ENCODE measurements at regions not wholly inside any gene's neighbourhood (a gene's known extent, or its start where the extent isn't known, plus 50 kb on each side); places are given as distances from the start of the nearest gene placed in this dataset.

DNA sequence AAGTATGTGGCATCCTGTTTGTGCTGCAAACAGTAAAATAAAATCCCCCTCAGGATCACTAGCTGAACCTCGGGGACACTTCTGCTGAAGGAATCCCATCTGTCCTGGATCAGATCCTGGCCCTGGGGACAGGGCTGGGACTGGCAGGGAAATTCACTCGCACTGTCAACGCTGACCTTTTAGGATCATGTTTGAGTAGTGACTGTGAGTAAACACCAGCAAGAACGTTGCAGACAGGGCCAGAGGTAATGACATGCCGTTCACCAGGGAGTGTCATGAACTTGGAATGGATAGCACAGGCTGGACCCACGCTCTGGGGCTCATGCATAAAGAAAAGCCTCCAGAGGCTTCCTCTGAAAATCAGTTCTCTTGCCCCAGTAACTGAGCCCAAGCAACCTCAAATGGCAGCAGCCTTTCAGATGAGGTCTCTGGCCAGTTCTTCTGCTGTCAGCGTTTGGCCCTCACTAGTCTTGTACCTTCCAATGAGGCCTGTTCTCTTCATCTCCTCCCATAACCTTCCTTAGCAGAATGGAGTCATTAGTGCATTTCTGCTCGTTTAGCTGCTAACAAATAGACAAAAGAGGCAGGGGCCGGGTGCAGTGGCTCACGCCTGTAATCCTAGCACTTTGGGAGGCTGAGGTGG lies 51.0 kb upstream of the BARX2 start:
- peak; percentile 3 for DNase-seq (ENCODE audit: low read depth)

DNA sequence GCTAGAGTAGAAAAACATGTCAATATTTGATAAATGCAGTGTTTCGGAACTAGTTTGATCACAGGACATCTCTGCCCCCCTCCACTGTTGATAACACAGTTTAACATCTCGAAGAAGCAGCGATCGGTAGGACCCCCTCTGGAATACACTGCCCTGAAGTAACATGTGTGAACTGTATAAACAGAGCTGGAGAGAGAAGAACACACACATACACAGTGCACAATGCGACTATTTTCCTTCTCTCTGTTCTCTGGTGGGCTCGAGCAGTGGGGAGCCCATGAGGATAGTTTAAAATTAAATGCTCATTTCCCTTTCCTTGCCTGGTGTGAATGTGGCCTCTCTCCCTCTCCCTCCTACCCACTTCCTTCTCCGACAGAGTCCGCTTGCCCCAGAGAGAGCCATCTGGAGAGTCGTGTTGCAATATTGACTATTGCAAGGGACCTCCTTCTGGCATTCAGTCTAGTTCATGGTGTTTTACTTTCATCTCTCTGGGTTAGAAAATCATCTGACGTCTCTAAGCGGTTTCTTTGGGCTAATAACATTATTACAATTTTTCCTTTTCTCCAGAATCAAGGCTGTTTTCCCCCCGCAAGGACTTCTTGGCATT lies 51.6 kb upstream of the BARX2 start:
- no peak for DNase-seq (ENCODE audit: low read depth)

DNA sequence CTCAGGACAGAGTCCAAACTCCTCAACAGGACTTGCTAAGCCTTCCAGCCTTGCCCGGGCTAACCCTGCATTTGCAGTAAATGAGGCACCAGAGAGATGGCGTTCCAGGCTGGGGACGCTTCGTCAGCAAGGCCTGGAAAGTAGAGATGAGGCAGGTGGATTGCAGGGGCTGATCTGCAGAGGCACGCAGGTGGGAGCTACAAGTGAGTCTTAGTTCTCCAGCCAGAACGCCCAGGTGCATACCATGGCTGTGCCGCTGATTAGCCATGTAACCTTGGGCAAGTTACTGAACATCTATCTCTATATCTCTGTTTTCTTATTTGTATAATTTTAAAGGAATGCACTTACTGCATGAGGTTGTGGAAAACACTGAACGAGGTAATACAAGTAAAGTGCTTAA lies 52.7 kb upstream of the BARX2 start:
- DNase-seq (ENCODE audit: low read depth): no peak

DNA sequence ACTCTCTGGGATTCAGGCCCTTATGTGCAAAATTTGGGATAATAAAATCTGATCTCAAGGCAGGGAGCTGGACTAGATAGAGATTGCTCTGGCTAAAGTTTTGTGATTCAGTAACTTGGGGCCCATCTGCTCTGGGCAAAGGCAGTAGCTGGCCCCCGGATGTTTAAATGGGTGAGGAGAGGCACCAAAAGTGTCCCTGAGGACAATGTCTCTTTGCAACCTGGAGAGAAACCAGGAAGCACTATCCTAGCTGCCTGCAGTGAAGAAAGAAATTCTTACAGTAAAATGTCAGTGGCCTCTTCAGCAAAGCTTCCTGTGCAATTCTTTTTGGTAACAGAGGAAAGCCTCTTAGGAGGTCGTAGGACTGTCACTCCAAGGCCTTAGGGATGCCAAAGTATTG lies 54.6 kb upstream of the BARX2 start:
- no peak for DNase-seq (ENCODE audit: low read depth)

DNA sequence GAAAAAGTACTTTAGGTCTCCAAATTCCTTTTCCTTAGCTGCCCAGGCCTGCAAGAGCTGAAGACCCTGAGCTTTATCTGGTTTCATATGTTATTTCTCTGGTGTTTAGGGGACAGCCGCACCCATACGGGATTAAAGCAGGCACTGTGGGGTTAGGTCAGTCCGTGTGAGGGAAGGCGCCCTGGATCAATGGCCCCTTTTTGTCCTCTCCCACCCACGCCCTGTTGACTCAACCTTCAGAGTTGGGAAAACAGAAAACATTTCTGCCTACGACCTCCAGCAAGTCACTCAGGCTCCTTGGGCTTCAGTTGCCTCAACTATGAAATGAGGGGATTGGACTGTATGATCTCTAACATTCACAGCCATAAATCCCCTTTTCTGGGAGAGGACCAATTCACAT lies 55.2 kb upstream of the BARX2 start:
- DNase-seq (ENCODE audit: low read depth): peak; percentile 17

DNA sequence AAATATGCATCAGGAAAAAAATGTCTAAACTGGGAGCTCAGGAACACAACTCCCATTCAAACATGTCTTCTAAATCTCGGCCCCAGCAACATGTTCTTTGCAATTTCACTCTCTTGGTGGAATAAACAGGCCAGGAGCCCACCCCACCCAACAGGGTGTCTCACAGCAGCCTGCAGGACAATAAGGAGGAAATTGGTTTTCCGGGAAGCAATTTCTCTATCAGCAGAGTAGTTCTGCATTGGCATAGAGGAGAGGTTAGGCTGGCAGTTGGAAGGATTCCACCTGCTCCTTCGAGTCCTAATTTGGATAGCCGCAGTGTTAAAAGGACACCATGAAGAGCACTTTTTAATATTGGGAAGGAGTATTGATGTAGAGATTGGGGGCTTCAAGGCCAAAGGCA lies 55.9 kb upstream of the BARX2 start:
- no peak for DNase-seq (ENCODE audit: low read depth)

DNA sequence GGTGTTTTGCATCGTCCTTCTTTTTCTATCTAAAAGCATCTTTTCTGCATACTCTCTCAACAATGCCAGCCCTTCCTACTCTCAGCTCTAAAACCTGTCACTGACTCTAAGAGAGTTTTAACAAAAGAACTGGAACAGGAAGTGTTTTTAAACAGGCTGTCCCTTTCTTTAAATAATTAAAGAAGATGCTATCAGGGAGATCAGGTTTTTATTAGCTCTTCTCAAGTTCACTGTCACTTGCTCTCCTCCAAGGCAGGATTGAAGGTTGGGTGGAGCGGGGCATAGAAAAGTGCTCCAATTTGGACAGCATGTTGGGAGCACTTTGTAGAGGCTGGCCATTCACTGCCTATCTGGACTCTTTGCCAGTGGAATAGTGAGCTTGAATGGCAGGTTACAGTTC lies 56.4 kb upstream of the BARX2 start:
- DNase-seq (ENCODE audit: low read depth): no peak

DNA sequence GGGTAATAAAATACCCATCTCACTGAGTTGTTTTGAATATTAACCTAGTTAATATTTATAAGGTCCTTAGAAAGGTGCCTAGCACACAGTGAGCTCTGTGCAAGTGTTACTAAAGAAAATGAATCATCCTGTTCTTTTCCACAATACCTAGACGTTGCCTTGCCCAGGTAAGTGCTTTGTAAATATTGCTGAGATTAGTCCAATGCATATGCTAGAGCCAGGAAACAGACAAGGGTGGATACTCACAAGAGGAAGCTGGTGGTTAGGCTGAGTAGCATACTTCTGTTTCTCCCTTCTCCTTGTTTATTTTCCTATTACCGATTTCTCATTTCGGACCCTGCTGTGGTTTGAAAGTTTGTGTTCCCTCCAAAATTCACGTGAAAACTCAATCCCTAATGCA lies 58.1 kb upstream of the BARX2 start:
- DNase-seq (ENCODE audit: low read depth): no peak

DNA sequence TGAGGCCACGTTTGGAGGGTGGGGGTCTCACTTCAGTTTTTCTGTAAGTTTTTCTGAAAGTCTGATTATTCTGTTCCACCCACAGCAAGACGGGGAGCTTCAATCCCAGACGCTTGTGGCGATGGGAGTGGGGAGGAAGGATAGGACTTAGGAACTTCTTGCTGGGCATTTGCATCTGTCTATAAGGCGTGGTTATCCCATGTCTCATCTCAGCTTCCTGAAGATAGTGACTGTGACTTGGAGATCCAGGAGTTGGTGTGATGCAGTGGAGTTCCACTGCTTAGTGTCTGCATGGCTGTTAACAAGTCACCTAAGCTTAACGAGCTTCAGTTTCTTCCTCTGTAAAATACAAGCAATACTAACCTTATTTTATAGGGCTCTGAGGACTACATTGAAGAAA lies 58.9 kb upstream of the BARX2 start:
- no peak for DNase-seq (ENCODE audit: low read depth)

DNA sequence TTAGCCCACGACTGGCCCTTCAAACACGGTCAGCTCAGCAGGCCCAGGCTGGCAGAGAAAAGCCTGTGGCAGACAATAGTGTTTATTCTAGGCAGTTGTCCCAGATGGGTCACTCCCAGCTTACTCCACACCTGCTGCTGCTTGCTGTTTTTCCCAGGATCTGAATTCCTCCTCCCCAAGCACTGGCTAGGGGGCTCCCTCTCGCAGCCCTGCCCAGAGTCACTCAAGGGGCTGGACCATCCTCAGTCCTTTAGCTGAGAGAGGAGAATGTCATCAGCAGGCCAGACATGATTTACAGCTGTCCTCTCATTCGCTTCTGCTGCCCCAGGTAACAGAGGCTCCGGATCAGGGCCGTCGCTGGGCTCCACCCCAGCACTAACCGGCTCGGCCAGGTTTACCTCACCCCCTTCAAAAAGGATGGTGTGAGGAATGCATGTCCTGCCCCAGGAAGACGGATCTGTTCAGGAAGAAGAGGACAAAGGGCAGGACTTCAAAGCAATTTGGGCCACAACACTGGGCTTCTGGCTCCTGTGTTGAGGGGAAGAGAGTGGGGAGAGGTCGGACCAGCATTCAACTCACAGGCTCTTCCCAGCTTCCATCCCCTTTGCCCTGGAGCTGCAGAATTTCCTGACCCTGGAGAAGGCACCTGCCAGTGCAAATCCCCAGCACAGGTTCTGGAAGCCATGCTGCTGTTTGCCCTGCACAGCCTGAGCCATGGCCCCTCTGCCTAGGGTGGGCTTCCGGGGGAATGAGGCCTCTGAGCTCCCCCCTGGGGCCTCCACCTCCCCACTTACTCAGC lies 59.7 kb upstream of the BARX2 start:
- DNase-seq (ENCODE audit: low read depth): no peak

DNA sequence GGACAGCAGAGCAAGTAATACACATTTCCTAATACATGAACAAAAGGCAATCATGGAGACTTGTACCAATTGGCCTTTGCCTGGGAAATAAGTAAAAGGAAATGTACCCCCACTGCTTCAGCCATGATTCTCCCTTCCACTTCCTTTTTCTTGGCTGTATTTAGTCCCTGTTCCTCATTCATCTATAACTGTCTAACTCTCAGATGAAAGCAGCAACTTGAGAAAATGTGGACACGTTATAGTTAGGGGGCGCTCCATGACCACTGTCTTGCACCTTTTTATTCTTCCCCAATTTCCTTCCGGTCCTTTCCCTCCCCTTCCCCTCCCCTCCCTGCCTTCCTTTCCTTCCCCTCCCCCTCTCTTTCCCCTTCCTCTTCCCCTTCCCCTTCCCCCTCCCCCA lies 61.3 kb upstream of the BARX2 start:
- DNase-seq (ENCODE audit: low read depth): no peak

DNA sequence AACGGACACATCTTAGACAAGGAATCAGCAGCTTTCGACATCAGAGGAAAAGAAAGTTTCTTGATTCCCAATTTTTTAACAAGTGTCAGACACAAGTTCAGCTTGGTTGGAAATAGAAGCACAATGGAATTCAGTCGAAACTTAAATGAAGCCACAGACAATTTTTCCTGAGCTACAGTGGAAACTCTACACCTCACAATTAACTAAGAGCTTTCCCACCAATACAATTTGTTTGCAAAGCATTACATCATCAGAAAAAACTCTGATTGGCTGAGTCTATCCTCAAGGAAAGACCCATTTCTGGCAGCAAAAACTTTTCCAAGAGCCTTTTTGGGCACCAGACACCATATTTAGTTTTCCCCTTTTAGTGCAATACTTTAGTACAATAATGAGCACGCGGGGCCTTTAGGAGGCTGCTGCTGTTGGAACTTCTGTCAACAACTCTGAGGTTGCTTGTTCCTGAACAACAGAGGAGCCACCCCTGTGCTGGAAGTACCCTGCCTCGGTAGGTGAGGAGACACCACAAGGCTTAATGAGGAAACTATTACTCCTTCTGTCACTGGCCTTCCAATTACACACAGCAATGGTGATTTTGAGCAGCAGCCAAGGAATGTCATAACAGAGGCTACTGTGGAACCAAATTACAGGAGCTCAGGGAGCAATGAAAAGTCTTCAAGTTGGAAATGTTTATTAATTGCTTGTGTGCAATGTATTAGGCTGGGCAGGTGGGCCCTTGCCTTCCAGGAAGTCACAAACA lies 61.9 kb upstream of the BARX2 start:
- no peak for DNase-seq (ENCODE audit: low read depth)

DNA sequence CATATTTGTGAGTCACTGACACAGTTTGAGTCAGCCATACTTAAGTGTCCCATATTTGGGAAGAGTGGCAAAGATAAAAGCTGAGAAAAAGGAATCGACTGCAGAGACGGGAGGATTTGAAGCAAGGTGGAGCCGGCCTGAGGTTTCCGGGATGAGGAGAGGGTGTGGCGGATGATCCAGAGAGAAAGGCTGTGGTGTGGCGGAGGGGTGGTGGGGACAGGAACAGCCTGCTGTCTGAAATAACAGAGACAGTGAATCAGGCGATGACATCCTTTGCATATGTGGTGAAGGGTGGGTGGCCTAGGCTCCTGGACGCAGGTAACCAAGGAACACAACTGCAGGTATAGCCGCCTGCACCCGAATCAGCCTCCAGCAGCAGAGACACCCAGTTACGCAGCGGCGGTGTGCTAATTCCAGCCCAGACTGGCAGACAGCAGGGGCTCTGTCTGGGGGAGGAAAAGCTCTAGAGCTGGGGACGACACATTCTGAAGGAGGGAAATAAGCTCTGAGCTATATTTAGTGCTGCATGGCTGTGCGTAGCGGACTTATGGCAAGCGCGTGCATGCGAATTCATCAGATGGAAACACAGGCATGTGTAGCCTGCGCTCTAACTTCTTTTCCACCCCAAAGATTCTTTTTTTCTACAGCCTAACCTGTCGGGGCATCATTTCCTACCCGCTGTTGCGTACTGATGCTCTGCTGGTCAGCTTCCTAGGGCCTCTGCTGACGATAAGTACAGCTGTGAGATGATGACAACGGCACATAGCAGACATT lies 62.7 kb upstream of the BARX2 start:
- DNase-seq (ENCODE audit: low read depth): no peak

DNA sequence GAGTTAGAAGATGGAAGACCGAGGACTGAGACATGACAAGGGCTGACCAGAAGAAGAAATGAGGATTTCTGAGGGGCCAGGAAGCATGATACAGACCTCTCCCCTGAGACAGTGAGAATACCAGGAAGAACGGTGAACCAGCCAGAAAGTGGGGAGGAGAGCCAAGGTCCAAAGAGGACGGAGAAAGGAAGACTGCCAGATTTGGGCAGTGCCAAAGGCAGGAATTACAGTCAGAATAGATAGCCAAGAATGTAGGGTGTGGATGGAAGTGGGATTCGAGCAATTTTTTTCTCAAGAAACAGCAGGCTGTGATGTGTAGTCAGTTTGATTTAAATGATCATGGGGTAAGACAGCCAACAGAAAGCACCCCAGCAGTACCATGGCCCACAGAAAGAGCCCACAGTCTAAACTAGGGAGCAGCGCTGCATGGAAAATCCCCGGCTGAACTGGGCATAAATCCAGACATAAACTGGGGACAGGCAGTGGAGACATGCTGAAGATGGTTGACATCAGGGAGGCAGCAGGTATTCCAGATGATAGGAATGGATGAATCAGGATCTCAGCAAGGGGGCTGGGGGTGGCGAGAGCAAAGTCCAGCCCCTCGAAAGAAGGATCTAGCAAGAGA lies 67.3 kb upstream of the BARX2 start:
- no peak for DNase-seq (ENCODE audit: low read depth)

DNA sequence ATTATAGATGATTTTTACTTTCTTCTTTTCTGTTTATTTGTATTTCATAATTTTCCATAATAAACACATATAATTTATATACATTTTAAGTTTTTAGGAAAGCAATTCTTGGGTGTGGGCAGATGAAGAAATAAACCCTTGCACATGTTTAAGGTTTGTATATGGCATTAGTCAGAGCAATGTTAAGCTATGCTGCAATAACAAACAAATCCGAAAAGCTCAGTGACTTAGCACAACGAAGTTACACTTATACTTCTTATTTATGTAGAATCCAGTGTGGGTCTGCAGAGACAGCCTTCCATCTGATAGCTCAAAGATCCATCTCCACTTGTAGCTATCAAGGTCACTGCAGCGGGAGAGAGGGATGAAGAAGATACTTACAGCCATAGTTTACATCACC lies 68.5 kb upstream of the BARX2 start:
- no peak for DNase-seq (ENCODE audit: low read depth)

DNA sequence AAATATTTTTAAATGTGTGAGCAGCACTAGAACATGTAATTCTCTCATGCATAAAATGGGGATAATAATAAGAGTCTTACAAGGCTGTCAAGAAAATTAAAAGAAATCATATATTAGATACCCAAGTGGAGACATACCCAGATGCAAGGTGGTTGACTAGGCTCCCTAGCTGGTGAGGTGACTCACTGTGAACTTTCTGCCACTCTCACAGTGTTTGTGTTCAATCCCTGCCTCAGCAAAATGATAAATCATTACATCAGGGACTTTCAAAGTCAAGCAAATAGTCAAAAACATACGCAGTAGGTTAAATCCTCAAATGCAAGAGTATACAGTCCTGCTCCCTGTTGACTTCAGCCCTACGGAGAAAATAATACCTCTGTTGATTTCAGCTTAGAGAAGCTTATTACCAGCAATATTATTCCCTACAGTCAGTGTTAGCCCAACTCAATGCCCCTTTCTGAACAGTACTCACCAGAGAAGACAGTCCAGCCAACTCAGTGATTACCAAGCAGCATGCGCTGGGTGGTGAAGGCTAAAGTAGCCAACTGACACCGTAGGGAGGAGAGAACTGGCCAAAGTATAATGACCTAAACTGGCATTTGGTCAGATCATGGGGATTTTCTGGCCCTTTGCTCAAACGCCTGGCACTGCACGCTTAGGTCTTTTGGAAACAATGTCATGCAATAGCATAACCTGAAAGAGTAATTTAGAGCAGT lies 73.1 kb upstream of the BARX2 start:
- no peak for DNase-seq (ENCODE audit: low read depth)

DNA sequence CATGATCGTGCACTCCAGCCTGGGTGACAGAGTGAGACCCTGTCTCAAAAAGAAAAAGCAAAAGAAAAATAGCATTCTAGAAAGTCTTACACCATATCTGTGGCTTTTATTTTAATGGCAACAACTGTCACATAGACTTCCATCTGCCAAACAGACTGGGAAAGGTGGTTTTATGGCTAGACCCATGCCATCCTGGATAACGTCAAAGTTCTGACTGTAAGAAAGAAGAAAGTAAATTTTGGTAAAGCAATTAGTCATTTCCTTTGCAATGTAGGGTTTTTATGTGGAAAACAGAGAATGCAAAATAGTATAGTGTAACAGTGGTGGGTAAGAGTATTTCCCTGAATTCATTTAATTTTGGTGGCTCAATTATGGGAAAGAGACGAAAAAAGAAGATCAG lies 75.5 kb upstream of the BARX2 start:
- no peak for DNase-seq (ENCODE audit: low read depth)

DNA sequence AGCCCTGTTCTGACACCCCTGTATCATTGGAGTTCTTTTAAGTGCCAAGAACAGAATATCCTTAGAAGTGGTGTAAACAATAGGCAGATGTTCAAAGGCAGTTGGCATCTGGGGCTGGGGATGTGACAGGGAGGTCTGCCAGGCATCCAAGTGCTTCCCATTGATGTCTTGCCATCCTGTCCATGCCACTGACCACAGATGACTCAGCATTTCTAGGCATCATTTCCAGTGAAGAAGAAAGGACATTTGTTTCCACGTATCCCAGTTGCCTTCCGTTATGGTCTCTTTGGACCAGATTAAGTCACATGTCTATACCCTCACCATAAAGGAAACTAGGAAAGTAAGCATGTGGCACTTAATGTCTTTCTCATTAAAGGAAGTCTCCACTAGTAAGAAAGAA lies 76.7 kb upstream of the BARX2 start:
- DNase-seq (ENCODE audit: low read depth): no peak

DNA sequence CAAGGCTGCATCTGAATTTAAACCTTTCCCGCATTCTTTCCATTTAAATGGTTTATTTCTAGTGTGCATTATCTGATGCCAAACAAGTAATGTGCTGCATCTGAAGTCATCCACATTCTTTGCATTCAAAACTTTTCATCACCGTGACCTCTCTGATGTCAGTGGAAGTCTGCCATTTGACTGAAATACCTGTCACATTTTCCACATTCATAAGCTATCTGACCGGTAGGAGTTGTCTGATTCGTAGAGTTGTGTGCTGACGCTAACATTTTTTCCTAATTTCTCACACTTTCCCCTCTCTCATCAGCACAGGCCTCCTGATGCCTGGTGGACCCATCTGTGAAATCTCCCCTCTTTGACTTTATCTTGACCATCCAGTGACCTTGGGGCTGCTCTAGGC lies 79.9 kb upstream of the BARX2 start:
- DNase-seq (ENCODE audit: low read depth): no peak

DNA sequence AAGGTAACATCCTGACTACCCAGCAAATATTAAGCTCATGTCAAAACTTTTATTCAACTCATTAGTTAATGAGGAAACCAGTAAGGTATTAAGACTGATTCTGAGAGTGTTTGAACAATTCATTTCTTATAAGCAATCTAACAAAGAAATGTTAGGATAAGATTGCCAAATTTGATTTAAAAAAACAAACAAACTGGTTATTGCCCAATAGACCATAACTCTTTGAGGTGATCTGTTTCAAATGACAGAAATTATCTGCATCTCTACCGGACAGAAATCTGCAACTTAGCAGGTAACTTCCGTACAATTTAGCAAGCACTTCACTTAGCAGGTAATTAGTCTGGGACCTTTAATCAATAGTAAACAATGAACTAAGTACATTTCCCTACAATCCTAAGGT lies 82.9 kb upstream of the BARX2 start:
- DNase-seq (ENCODE audit: low read depth): no peak

DNA sequence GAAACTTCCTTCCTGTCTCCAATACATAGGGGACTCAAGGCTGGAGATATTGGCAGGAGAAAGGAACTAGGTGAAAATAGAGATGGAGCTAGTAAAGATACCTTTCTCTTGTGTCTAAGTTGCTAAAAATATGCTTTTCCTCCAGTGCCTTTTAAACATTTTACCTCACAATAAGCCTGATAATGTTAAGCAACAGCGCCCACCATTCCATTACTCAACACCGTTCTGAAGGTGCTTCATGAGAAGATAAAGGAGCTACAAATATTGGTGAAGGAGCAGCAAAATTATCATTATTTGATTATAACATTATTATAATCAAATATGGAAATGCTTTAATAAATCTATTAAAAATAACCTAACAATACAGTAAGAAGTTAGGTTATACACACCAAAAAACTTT lies 83.6 kb upstream of the BARX2 start:
- DNase-seq (ENCODE audit: low read depth): no peak
